HFFc6 (cell line): ENCODE measurements at regions not wholly inside any gene's neighbourhood (a gene's known extent, or its start where the extent isn't known, plus 50 kb on each side); places are given as distances from the start of the nearest gene placed in this dataset.

Experiments used
- DNase-seq: peaks from one replicate; pipeline ENCODE4 v3.0.0-alpha.2; 2018
- H3K27ac Mint-ChIP-seq: 2 replicates; pipeline ENCODE4 v1.8.0; 2020; ENCODE audit warnings: mild to moderate bottlenecking, mixed read lengths
- H3K27me3 Mint-ChIP-seq: 2 replicates; pipeline ENCODE4 v1.8.0; 2021; ENCODE audit warnings: mild to moderate bottlenecking, moderate library complexity, mixed read lengths; ENCODE audit not compliant: insufficient read depth
- H3K36me3 Mint-ChIP-seq: 2 replicates; pipeline ENCODE4 v1.8.0; 2021; ENCODE audit warnings: low read depth, mixed read lengths
- H3K4me1 Mint-ChIP-seq: 2 replicates; pipeline ENCODE4 v1.8.0; 2020; ENCODE audit warnings: low read depth, mixed read lengths
- H3K4me3 Mint-ChIP-seq: 2 replicates; pipeline ENCODE4 v1.8.0; 2020; ENCODE audit warnings: mild to moderate bottlenecking, moderate library complexity, mixed read lengths
- H3K9me3 Mint-ChIP-seq: 2 replicates; pipeline ENCODE4 v1.8.0; 2020; ENCODE audit warnings: mild to moderate bottlenecking, mixed read lengths
- CTCF ChIP-seq: fragments of 200-600 bp; sonication (generic); IDR thresholded peaks from 2 replicates; pipeline ENCODE4 v1.5.0; 2021; ENCODE audit warnings: antibody characterized with exemption, mild to moderate bottlenecking

DNA sequence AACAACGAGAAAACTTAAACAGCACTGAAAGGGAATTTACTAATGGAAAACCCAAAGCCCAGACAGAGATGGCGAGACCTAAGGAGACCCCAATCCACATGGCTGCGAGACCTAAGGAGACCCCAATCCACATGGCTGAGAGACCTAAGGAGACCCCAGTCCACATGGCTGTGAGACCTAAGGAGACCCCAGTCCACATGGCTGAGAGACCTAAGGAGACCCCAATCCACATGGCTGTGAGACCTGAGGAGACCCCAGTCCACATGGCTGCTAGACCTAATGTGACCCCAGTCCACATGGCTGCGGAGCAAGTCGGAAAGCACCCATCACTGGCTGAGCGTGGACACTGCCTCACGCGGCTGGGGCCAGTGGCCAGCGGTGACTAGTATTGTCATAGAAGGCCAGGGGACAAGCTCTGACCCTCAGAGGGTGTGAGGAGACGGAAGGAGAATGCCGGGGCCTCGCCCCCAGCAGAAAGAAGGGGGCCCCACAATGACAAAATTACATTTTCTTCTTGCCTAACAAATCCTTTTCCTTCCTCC, 241.8 kb downstream of the C16orf95 start:
- H3K9me3 Mint-ChIP-seq, result peaks cover 13% of the 10 kb centered on the region
- no peak overlapping the region for H3K27ac Mint-ChIP-seq
- H3K4me1 Mint-ChIP-seq, result peaks cover 9% of the 10 kb centered on the region
- no peak for DNase-seq
- peaks cover 8% of the 10 kb centered on the region for H3K36me3 Mint-ChIP-seq
- TF ChIP-seq CTCF, result no peak
- H3K27me3 Mint-ChIP-seq, result peaks cover 12% of the 10 kb centered on the region
- H3K4me3 Mint-ChIP-seq, result no peak overlapping the region

GRCh38 chr16:87076331-87076949, 240.8 kb downstream of the C16orf95 start:
- H3K36me3 Mint-ChIP-seq, result peaks cover 16% of the 10 kb centered on the region
- TF ChIP-seq CTCF, result no peak

GRCh38 chr16:87076950-87077749, 240.0 kb downstream of the C16orf95 start:
- Mint-ChIP-seq H3K36me3 (peaks cover 16% of the 10 kb centered on the region), H3K4me3 (no peak overlapping the region), H3K4me1 (peaks cover 9% of the 10 kb centered on the region), H3K9me3 (peaks cover 26% of the 10 kb centered on the region), H3K27ac (no peak overlapping the region), H3K27me3 (peaks cover 3% of the 10 kb centered on the region)
- peak; percentile 51 for DNase-seq
- TF ChIP-seq CTCF, result peak; percentile 85

More at GRCh38 chr16:87076331-87076949, 240.8 kb downstream of the C16orf95 start:
- peaks cover 7% of the 10 kb centered on the region for H3K27me3 Mint-ChIP-seq
- DNase-seq, result no peak
- H3K4me3 Mint-ChIP-seq, result no peak overlapping the region
- peaks cover 24% of the 10 kb centered on the region for H3K9me3 Mint-ChIP-seq
- peaks cover 9% of the 10 kb centered on the region for H3K4me1 Mint-ChIP-seq
- H3K27ac Mint-ChIP-seq, result no peak overlapping the region

GRCh38 chr16:87077750-87078127, 239.5 kb downstream of the C16orf95 start:
- peaks cover 6% of the 10 kb centered on the region for H3K27me3 Mint-ChIP-seq
- H3K27ac Mint-ChIP-seq, result no peak overlapping the region
- peaks cover 18% of the 10 kb centered on the region for H3K36me3 Mint-ChIP-seq
- peaks cover 9% of the 10 kb centered on the region for H3K4me1 Mint-ChIP-seq
- peaks cover 26% of the 10 kb centered on the region for H3K9me3 Mint-ChIP-seq
- TF ChIP-seq CTCF, result no peak
- no peak overlapping the region for H3K4me3 Mint-ChIP-seq
- no peak for DNase-seq

- H3K4me3 Mint-ChIP-seq, result no peak overlapping the region
- H3K9me3 Mint-ChIP-seq, result peaks cover 39% of the 10 kb centered on the region
- peaks cover 13% of the 10 kb centered on the region for H3K4me1 Mint-ChIP-seq
- DNase-seq, result no peak
- H3K27me3 Mint-ChIP-seq, result peaks cover 8% of the 10 kb centered on the region
- peaks cover 24% of the 10 kb centered on the region for H3K36me3 Mint-ChIP-seq
- H3K27ac Mint-ChIP-seq, result no peak overlapping the region
- TF ChIP-seq CTCF, result no peak
These were observed 236.5 kb downstream of the C16orf95 start for GRCh38 chr16:87080571-87081167.
